ENCODE measurements at regions not wholly inside any gene's neighbourhood (a gene's known extent, or its start where the extent isn't known, plus 50 kb on each side); places are given as distances from the start of the nearest gene placed in this dataset.

- no peaks in the 10 kb centered on the region for H3K9me2 ChIP-seq (replicated peaks; ENCODE audit: low read depth, low read length)
- TF ChIP-seq EZH2phosphoT487 (IDR thresholded peaks at IDR 0.05; ENCODE audit: borderline replicate concordance) = no peak
- TF ChIP-seq CTCF (conservative IDR thresholded peaks at IDR 0.05; ENCODE audit: low read length) = no peak
- no peaks in the 10 kb centered on the region for H4K20me1 ChIP-seq (ENCODE audit: insufficient read depth, low read length, poor library complexity, severe bottlenecking)
- H3K4me3 ChIP-seq (ENCODE audit: low read length, poor library complexity, severe bottlenecking) = no peak overlapping the region
- H3K36me3 ChIP-seq (ENCODE audit: insufficient read depth, low read length) = no peaks in the 10 kb centered on the region
- no peaks in the 10 kb centered on the region for H3K27me3 ChIP-seq (ENCODE audit: insufficient read depth, low read length, poor library complexity, severe bottlenecking)
- H3K4me1 ChIP-seq (ENCODE audit: insufficient read depth, low read length, poor library complexity, severe bottlenecking) = no peaks in the 10 kb centered on the region
- H3K4me2 ChIP-seq (ENCODE audit: low read depth, low read length, poor library complexity, severe bottlenecking) = no peak overlapping the region
- H3F3A ChIP-seq (ENCODE audit: low read depth) = no peaks in the 10 kb centered on the region
- H3K79me2 ChIP-seq (ENCODE audit: insufficient read depth, low read length) = no peaks in the 10 kb centered on the region
- no peaks in the 10 kb centered on the region for H3K9me3 ChIP-seq (ENCODE audit: insufficient read depth, low read depth, low read length)
- no peak overlapping the region for H2AFZ ChIP-seq (ENCODE audit: low read length)
- H3K9ac ChIP-seq (ENCODE audit: low read depth, low read length, poor library complexity, severe bottlenecking) = no peak overlapping the region
These were observed 131.5 kb upstream of the MON1B start for GRCh38 chr16:77059446-77059845.

- Histone ChIP-seq H3F3A (ENCODE audit: low read depth) (no peaks in the 10 kb centered on the region), H2AFZ (ENCODE audit: low read length) (no peak overlapping the region), H3K27me3 (ENCODE audit: insufficient read depth, low read length, poor library complexity, severe bottlenecking) (no peaks in the 10 kb centered on the region), H3K36me3 (ENCODE audit: insufficient read depth, low read length) (no peaks in the 10 kb centered on the region), H4K20me1 (ENCODE audit: insufficient read depth, low read length, poor library complexity, severe bottlenecking) (no peaks in the 10 kb centered on the region), H3K9me3 (ENCODE audit: insufficient read depth, low read depth, low read length) (no peaks in the 10 kb centered on the region), H3K4me2 (ENCODE audit: low read depth, low read length, poor library complexity, severe bottlenecking) (no peak overlapping the region), H3K4me3 (ENCODE audit: low read length, poor library complexity, severe bottlenecking) (no peak overlapping the region), H3K4me1 (ENCODE audit: insufficient read depth, low read length, poor library complexity, severe bottlenecking) (no peaks in the 10 kb centered on the region), H3K79me2 (ENCODE audit: insufficient read depth, low read length) (no peaks in the 10 kb centered on the region), H3K9ac (ENCODE audit: low read depth, low read length, poor library complexity, severe bottlenecking) (no peak overlapping the region), H3K9me2 (replicated peaks; ENCODE audit: low read depth, low read length) (no peaks in the 10 kb centered on the region)
- TF ChIP-seq CTCF (conservative IDR thresholded peaks at IDR 0.05; ENCODE audit: low read length) = no peak
- no peak for TF ChIP-seq EZH2phosphoT487 (IDR thresholded peaks at IDR 0.05; ENCODE audit: borderline replicate concordance)
These were observed 130.4 kb upstream of the MON1B start for GRCh38 chr16:77060614-77061013.

GRCh38 chr16:77062878-77063675 lies 127.9 kb upstream of the MON1B start:
- H2AFZ ChIP-seq (ENCODE audit: low read length) = no peak overlapping the region
- no peaks in the 10 kb centered on the region for H3K79me2 ChIP-seq (ENCODE audit: insufficient read depth, low read length)
- H3K4me2 ChIP-seq (ENCODE audit: low read depth, low read length, poor library complexity, severe bottlenecking) = no peak overlapping the region
- no peaks in the 10 kb centered on the region for H3K9me3 ChIP-seq (ENCODE audit: insufficient read depth, low read depth, low read length)
- TF ChIP-seq CTCF (conservative IDR thresholded peaks at IDR 0.05; ENCODE audit: low read length) = no peak
- no peak for TF ChIP-seq EZH2phosphoT487 (IDR thresholded peaks at IDR 0.05; ENCODE audit: borderline replicate concordance)
- H3K4me1 ChIP-seq (ENCODE audit: insufficient read depth, low read length, poor library complexity, severe bottlenecking) = no peaks in the 10 kb centered on the region
- no peaks in the 10 kb centered on the region for H3K27me3 ChIP-seq (ENCODE audit: insufficient read depth, low read length, poor library complexity, severe bottlenecking)
- H3K9me2 ChIP-seq (replicated peaks; ENCODE audit: low read depth, low read length) = no peaks in the 10 kb centered on the region
- no peak overlapping the region for H3K9ac ChIP-seq (ENCODE audit: low read depth, low read length, poor library complexity, severe bottlenecking)
- no peaks in the 10 kb centered on the region for H3K36me3 ChIP-seq (ENCODE audit: insufficient read depth, low read length)
- no peak overlapping the region for H3K4me3 ChIP-seq (ENCODE audit: low read length, poor library complexity, severe bottlenecking)
- no peaks in the 10 kb centered on the region for H4K20me1 ChIP-seq (ENCODE audit: insufficient read depth, low read length, poor library complexity, severe bottlenecking)
- H3F3A ChIP-seq (ENCODE audit: low read depth) = no peaks in the 10 kb centered on the region
